A549 (cell line): ENCODE measurements at regions not wholly inside any gene's neighbourhood (a gene's known extent, or its start where the extent isn't known, plus 50 kb on each side); places are given as distances from the start of the nearest gene placed in this dataset.
"Not testable (repeated sequence)": the region's sequence is repeated elsewhere in the genome, so short reads cannot be mapped to it uniquely, and the experiment has no call there.

ENCODE experiments used
- ATAC-seq, 2 experiments: fragments of 200-7000 bp in 1 of 2; fragments of >200 bp in 1 of 2; cut with Nextera tagmentation in 1 of 2; cut with Tn5 transposase in 1 of 2; 3 replicates each; pipeline versions ENCODE4 v1.8.0 to v1.9.1; 2018 to 2020; ENCODE audit warnings: mild to moderate bottlenecking in 1 of 2, moderate library complexity in 1 of 2
- CTCF ChIA-PET: fragments of 300-600 bp; sonication (Branson Sonifier 250); formaldehyde crosslinking; extraction: SDS; loops from one replicate; lab custom pipeline; 2021; ENCODE audit warnings: antibody characterized with exemption, inconsistent platforms; lab: Yijun Ruan, JAX
- POLR2A ChIA-PET: fragments of 350-600 bp; formaldehyde crosslinking; extraction: SDS; loops from one replicate; lab custom pipeline; 2021; ENCODE audit warnings: antibody characterized with exemption, inconsistent platforms; lab: Yijun Ruan, JAX
- DNase-seq, 2 experiments: peaks; one replicate each; pipeline versions ENCODE4 v3.0.0 to v3.0.0-alpha.2; 2011 to 2016; ENCODE audit warnings: low read depth in 1 of 2, low spot score in 1 of 2
- FAIRE-seq: peaks from 2 replicates; lab custom pipeline; 2011; peaks lifted over from hg19 to GRCh38; lab: Jason Lieb, UNC
- H3K27ac ChIP-seq, 2 experiments: fragments of >200 bp; sonication (Bioruptor Twin); formaldehyde crosslinking; 3 replicates each; pipeline ENCODE4 v1.5.1; 2016 to 2017
- H3K4me1 ChIP-seq: fragments of >200 bp; sonication (Bioruptor Twin); formaldehyde crosslinking; 3 replicates; pipeline ENCODE4 v1.6.1; 2016
- H3K4me2 ChIP-seq: fragments of >200 bp; sonication (Bioruptor Twin); formaldehyde crosslinking; 3 replicates; pipeline ENCODE4 v1.6.1; 2016
- H3K4me3 ChIP-seq: fragments of >200 bp; sonication (Bioruptor Twin); formaldehyde crosslinking; 3 replicates; pipeline ENCODE4 v1.5.1; 2016
- H3K9me3 ChIP-seq: fragments of >200 bp; sonication (Bioruptor Twin); formaldehyde crosslinking; 3 replicates; pipeline ENCODE4 v1.6.1; 2016
- CEBPB ChIP-seq, 2 experiments: fragments of >200 bp in 1 of 2; sonication (Bioruptor Twin) in 1 of 2; formaldehyde crosslinking in 1 of 2; IDR thresholded peaks; 2 replicates each; pipeline ENCODE4 v1.6.1; 2012 to 2016
- EHMT2 ChIP-seq: fragments of 200-600 bp; sonication (generic); IDR thresholded peaks from 2 replicates; pipeline ENCODE4 v1.6.1; 2016; ENCODE audit warnings: antibody characterized with exemption, low read depth, mild to moderate bottlenecking, moderate library complexity
- HOXB5 ChIP-seq: fragments of 250-450 bp; sonication (Bioruptor Pico); IDR thresholded peaks from 2 replicates; pipeline ENCODE4 v1.5.0; 2020; ENCODE audit warnings: mild to moderate bottlenecking, moderate library complexity
- JUN ChIP-seq, 2 experiments: fragments of >200 bp; sonication (Bioruptor Twin); formaldehyde crosslinking; IDR thresholded peaks; 2 replicates in 1 of 2; 3 replicates in 1 of 2; pipeline ENCODE4 v1.6.1; 2016 to 2017
- KDM5A ChIP-seq: fragments of 200-600 bp; sonication (generic); IDR thresholded peaks from 2 replicates; pipeline ENCODE4 v1.6.1; 2016; ENCODE audit warnings: antibody characterized with exemption, mild to moderate bottlenecking
- NPAS2 ChIP-seq: fragments of 250-450 bp; sonication (Bioruptor Pico); IDR thresholded peaks from 2 replicates; pipeline ENCODE4 v1.8.0; 2022; ENCODE audit warnings: mild to moderate bottlenecking, moderate library complexity, borderline replicate concordance
- PHF8 ChIP-seq: fragments of 200-600 bp; sonication (generic); IDR thresholded peaks from 2 replicates; pipeline ENCODE4 v1.6.1; 2016; ENCODE audit warnings: low read depth, mild to moderate bottlenecking, antibody characterized with exemption, moderate library complexity, borderline replicate concordance
- POLR2AphosphoS2 ChIP-seq: conservative IDR thresholded peaks from 2 replicates; pipeline ENCODE4 v1.6.1; 2012; ENCODE audit warnings: low read length, improper control_type of control experiment, inconsistent platforms
- SMC3 ChIP-seq: fragments of >200 bp; sonication (Bioruptor Twin); formaldehyde crosslinking; IDR thresholded peaks from 3 replicates; pipeline ENCODE4 v1.6.1; 2018; ENCODE audit warnings: inconsistent platforms
- TP53 ChIP-seq: fragments of 250-450 bp; sonication (Bioruptor Pico); IDR thresholded peaks from 2 replicates; pipeline ENCODE4 v1.5.0; 2021; ENCODE audit warnings: mild to moderate bottlenecking, moderate library complexity
- ZC3H11A ChIP-seq: fragments of 450-650 bp; IDR thresholded peaks from 2 replicates; pipeline ENCODE4 v1.6.1; 2014; ENCODE audit warnings: antibody characterized with exemption, mild to moderate bottlenecking
- ZNF302 ChIP-seq: fragments of 250-450 bp; sonication (Bioruptor Pico); IDR thresholded peaks from 2 replicates; pipeline ENCODE4 v1.9.0; 2021; ENCODE audit warnings: inconsistent platforms, mild to moderate bottlenecking, moderate library complexity
- WGBS: methylation state at CpG from one replicate; pipeline ENCODE4 v1.1.6; 2017; ENCODE audit errors: missing lambda C conversion rate; 5-methylcytosine and 5-hydroxymethylcytosine counted together
- TF ChIP-seq, protein P1 (sequence below): fragments of 150-350 bp; IDR thresholded peaks from 2 replicates; pipeline ENCODE4 v1.6.1; 2014; ENCODE audit warnings: low read depth, mild to moderate bottlenecking, low read length
- TF ChIP-seq, protein P2 (sequence below): fragments of >200 bp; sonication (Bioruptor Twin); formaldehyde crosslinking; IDR thresholded peaks from 3 replicates; pipeline ENCODE4 v1.6.1; 2016
- TF ChIP-seq, protein P3 (sequence below): fragments of 250-450 bp; sonication (Bioruptor Pico); IDR thresholded peaks from 2 replicates; pipeline ENCODE4 v1.5.0; 2021; ENCODE audit warnings: mild to moderate bottlenecking, moderate library complexity, borderline replicate concordance

DNA sequence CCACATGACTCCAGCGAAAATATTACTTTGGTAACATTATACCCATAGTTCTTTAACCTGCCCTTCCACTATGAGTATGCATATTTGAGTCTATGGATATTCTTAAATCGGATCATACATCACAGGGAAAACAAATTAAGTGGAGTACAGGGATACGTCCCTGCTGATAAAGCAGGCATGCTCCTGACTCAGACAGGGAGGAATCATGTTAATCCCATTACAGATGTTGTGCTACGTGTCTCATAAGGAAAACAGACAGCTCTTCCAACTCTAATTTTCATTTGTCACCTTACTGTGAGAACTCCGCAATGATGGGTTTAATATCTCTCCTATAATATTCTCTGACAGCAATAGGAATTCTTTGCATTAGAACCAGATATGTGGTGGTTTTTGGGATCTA is 469.5 kb upstream of the POM121L12 start:
- ChIA-PET CTCF (interaction anchor here (0.7 kb wide), 1 partner anchor 296 kb away, joined by 3 read pairs; no protein-coding TSS in a partner anchor), POLR2A (no interaction called here)
- WGBS = 12% methylated on average over 5 of the region's 5 CpGs
- DNase-seq (no peak), ATAC-seq (no peak), FAIRE-seq (no peak)
- H3K27ac ChIP-seq = no peak overlapping the region
- no peaks in the 10 kb centered on the region for H3K9me3 ChIP-seq
- TF ChIP-seq KDM5A (no peak), SMC3 (no peak), JUN (IDR thresholded peaks at IDR 0.05) (no peak), PHF8 (no peak), POLR2AphosphoS2 (no peak), NPAS2 (no peak)
- TF ChIP-seq, protein P1, sequence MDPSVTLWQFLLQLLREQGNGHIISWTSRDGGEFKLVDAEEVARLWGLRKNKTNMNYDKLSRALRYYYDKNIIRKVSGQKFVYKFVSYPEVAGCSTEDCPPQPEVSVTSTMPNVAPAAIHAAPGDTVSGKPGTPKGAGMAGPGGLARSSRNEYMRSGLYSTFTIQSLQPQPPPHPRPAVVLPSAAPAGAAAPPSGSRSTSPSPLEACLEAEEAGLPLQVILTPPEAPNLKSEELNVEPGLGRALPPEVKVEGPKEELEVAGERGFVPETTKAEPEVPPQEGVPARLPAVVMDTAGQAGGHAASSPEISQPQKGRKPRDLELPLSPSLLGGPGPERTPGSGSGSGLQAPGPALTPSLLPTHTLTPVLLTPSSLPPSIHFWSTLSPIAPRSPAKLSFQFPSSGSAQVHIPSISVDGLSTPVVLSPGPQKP = no peak
- TF ChIP-seq, protein P2, sequence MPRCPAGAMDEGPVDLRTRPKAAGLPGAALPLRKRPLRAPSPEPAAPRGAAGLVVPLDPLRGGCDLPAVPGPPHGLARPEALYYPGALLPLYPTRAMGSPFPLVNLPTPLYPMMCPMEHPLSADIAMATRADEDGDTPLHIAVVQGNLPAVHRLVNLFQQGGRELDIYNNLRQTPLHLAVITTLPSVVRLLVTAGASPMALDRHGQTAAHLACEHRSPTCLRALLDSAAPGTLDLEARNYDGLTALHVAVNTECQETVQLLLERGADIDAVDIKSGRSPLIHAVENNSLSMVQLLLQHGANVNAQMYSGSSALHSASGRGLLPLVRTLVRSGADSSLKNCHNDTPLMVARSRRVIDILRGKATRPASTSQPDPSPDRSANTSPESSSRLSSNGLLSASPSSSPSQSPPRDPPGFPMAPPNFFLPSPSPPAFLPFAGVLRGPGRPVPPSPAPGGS = no peak
- H3K4me1 ChIP-seq = no peaks in the 10 kb centered on the region
- H3K4me2 ChIP-seq = no peak overlapping the region
- no peak overlapping the region for H3K4me3 ChIP-seq

DNA sequence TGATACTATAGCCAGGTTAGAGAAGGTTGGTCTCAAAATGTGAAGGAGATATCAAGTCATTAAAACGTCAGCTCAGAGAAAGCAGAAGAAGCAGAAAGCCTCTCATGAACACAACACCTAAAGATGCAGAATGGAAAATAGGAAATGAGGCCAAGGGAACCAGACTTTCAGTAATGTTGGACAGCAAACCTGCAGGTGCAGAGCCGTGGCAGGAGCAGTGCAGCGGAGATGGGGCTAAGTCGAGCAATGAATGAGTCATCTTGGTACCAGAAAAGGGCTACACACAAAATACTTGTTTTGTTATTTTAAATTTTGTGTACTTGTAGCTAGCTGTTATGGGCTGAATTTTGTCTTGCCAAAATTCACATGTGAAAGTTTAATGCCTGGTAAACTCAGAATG is 479.6 kb upstream of the POM121L12 start:
- ATAC-seq (no peak), FAIRE-seq (no peak), DNase-seq (no peak)
- no peak overlapping the region for H3K4me3 ChIP-seq
- H3K9me3 ChIP-seq = no peaks in the 10 kb centered on the region
- no peak for TF ChIP-seq ZC3H11A
- no peak for TF ChIP-seq ZNF302 (CRISPR knock-in tag)
- TF ChIP-seq, protein P3, sequence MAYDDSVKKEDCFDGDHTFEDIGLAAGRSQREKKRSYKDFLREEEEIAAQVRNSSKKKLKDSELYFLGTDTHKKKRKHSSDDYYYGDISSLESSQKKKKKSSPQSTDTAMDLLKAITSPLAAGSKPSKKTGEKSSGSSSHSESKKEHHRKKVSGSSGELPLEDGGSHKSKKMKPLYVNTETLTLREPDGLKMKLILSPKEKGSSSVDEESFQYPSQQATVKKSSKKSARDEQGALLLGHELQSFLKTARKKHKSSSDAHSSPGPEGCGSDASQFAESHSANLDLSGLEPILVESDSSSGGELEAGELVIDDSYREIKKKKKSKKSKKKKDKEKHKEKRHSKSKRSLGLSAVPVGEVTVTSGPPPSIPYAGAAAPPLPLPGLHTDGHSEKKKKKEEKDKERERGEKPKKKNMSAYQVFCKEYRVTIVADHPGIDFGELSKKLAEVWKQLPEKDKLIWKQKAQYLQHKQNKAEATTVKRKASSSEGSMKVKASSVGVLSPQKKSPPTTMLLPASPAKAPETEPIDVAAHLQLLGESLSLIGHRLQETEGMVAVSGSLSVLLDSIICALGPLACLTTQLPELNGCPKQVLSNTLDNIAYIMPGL = no peak
- TF ChIP-seq SMC3 = no peak
- no peak for TF ChIP-seq HOXB5
- TF ChIP-seq KDM5A = no peak
- H3K4me1 ChIP-seq = no peaks in the 10 kb centered on the region
- no peak overlapping the region for H3K4me2 ChIP-seq
- POLR2A ChIA-PET = no interaction called here
- no peak overlapping the region for H3K27ac ChIP-seq
- 3% methylated on average over 4 of the region's 4 CpGs for WGBS
- CTCF ChIA-PET = no interaction called here

DNA sequence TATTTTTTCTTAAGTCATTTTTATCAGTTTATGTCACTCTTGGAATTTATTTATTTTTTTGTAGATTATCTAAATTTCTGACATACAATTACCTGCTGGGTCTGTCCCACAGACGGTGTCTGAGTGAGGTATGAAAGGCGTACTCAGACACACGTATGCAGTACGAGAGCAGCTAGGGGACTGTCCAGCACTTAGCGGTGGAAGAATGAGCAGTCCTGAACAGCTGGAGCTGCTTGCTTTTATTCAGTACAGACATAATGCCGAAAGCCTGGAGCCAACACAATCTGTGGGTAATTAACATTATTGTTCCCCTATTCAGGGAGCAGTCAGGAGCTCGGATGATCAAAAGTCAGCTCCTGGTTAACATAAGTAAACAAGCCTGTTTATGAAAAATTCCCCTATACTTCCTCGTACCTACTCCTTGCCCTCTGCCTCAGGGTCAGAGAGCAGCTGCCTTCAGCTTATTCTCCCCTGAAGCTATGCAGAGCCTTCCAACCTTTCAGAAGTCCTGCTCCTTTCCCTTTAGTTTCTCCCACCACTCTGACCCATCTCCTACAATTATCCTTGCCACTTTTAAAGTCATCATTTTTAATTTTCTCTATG is 488.0 kb upstream of the POM121L12 start:
- ChIA-PET CTCF (no interaction called here), POLR2A (no interaction called here)
- FAIRE-seq (no peak), DNase-seq (no peak), ATAC-seq (no peak)
- H3K4me3 ChIP-seq = no peak overlapping the region
- no peak overlapping the region for H3K27ac ChIP-seq
- no peak overlapping the region for H3K4me2 ChIP-seq
- WGBS = 15% methylated on average over 8 of the region's 8 CpGs
- H3K4me1 ChIP-seq = no peaks in the 10 kb centered on the region
- TF ChIP-seq TP53 (CRISPR knock-in tag) (no peak), POLR2AphosphoS2 (no peak), EHMT2 (no peak), NPAS2 (no peak), PHF8 (no peak), CEBPB (IDR thresholded peaks at IDR 0.05) (no peak)
- TF ChIP-seq, protein P1 = no peak
- H3K9me3 ChIP-seq = no peaks in the 10 kb centered on the region

DNA sequence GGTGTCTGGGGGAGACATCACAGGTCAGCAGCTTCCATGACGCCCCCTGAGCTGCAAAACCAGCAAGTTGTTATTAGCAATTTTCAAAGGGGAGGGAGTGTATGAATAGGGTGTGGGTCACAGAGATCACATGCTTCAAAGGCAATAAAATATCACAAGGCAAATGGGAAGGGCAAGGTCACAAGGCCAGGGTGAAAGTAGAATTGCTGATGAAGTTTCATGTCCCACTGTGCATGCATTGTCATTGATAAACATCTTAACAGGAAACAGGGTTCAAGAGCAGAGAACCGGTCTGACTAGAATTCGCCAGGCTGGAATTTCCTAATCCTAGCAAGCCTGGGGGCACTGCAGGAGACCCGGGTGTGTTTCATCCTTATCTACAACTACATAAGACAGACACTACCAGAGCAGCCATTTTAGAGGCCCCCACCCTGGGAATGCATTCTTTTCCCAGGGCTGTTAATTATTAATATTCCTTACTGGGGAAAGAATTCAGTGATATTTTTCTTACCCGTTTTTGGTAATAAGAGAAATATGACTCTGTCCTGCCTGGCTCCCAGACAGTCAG is 494.2 kb upstream of the POM121L12 start:
- under 1% methylated on average over 5 of the region's 5 CpGs for WGBS
- CTCF ChIA-PET, H3K9me3 ChIP-seq, ATAC-seq, H3K4me2 ChIP-seq, POLR2A ChIA-PET, FAIRE-seq, H3K4me1 ChIP-seq, DNase-seq, H3K27ac ChIP-seq, H3K4me3 ChIP-seq: not testable (repeated sequence)
